Smooth muscle cell (in vitro differentiated cells): ENCODE measurements at regions not wholly inside any gene's neighbourhood (a gene's known extent, or its start where the extent isn't known, plus 50 kb on each side); places are given as distances from the start of the nearest gene placed in this dataset.

Source experiments
- DNase-seq: peaks from one replicate; lab custom pipeline; 2025; ENCODE audit not compliant: unreplicated experiment; lab: John Stamatoyannopoulos, UW
- H2AFZ ChIP-seq: fragments of 200-600 bp; sonication (generic); 2 replicates; pipeline ENCODE4 v1.6.0; 2016; ENCODE audit warnings: antibody characterized with exemption, low read depth, mild to moderate bottlenecking
- H3F3A ChIP-seq: fragments of 200-600 bp; sonication (generic); 2 replicates; pipeline ENCODE4 v1.6.0; 2017; ENCODE audit warnings: antibody characterized with exemption, low read depth
- H3K27ac ChIP-seq: fragments of 200-600 bp; sonication (generic); 2 replicates; pipeline ENCODE4 v1.5.1; 2016; ENCODE audit warnings: low read depth, mild to moderate bottlenecking
- H3K27me3 ChIP-seq: fragments of 200-600 bp; sonication (generic); 2 replicates; pipeline ENCODE4 v1.6.1; 2016; ENCODE audit warnings: low read depth, mild to moderate bottlenecking
- H3K36me3 ChIP-seq: fragments of 200-600 bp; sonication (generic); 2 replicates; pipeline ENCODE4 v1.5.1; 2016; ENCODE audit warnings: low read depth
- H3K4me1 ChIP-seq: fragments of 200-600 bp; sonication (generic); 2 replicates; pipeline ENCODE4 v1.5.1; 2016; ENCODE audit warnings: low read depth
- H3K4me2 ChIP-seq: fragments of 200-600 bp; sonication (generic); 2 replicates; pipeline ENCODE4 v1.6.0; 2016; ENCODE audit warnings: mild to moderate bottlenecking
- H3K4me3 ChIP-seq: fragments of 200-600 bp; sonication (generic); 2 replicates; pipeline ENCODE4 v1.5.1; 2016; ENCODE audit warnings: mild to moderate bottlenecking
- H3K79me2 ChIP-seq: fragments of 200-600 bp; sonication (generic); 2 replicates; pipeline ENCODE4 v1.6.0; 2016; ENCODE audit warnings: low read depth, mild to moderate bottlenecking
- H3K9ac ChIP-seq: fragments of 200-600 bp; sonication (generic); 2 replicates; pipeline ENCODE4 v1.6.0; 2016; ENCODE audit warnings: low read depth
- H3K9me3 ChIP-seq: fragments of 200-600 bp; sonication (generic); replicated peaks from 2 replicates; pipeline ENCODE4 v1.5.1; 2016; ENCODE audit warnings: low read depth
- H4K20me1 ChIP-seq: fragments of 200-600 bp; sonication (generic); 2 replicates; pipeline ENCODE4 v1.6.0; 2016; ENCODE audit warnings: low read depth
- WGBS: methylation state at CpG from one replicate; pipeline ENCODE4 v1.1.7; 2016; ENCODE audit warnings: low lambda C conversion rate; 5-methylcytosine and 5-hydroxymethylcytosine counted together
- TF ChIP-seq, protein P1 (sequence below): fragments of 200-600 bp; sonication (generic); IDR thresholded peaks from 2 replicates; pipeline ENCODE4 v1.5.1; 2017; ENCODE audit warnings: borderline replicate concordance, mild to moderate bottlenecking, antibody characterized with exemption; ENCODE audit not compliant: insufficient read depth, poor library complexity, severe bottlenecking

DNA sequence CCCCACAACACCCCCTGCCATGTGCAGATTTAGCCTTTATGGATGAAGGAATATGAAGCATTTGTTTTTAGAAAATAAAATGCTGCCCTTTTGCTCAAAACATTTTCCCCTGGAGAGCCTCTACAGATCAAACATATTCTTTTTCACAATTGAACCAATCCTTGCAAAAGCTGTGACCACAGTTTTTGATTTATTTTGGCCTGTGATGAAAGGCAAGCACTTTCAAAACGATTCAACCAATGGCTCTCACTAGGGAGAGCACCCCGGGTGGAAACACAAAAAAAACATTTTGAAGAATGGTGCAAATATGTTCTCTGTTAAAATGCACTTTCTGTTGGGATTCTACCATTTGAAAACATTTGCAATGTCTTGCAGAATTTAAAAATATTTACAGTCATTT lies 476.0 kb upstream of the ONECUT1 start:
- Histone ChIP-seq H3K4me3 (no peak overlapping the region), H3K27me3 (no peaks in the 10 kb centered on the region), H2AFZ (no peak overlapping the region), H3K79me2 (no peaks in the 10 kb centered on the region), H3K9me3 (no peaks in the 10 kb centered on the region), H3K9ac (no peak overlapping the region), H3K4me1 (no peaks in the 10 kb centered on the region), H3K36me3 (no peaks in the 10 kb centered on the region), H3F3A (no peaks in the 10 kb centered on the region), H3K27ac (no peak overlapping the region), H4K20me1 (no peaks in the 10 kb centered on the region), H3K4me2 (no peak overlapping the region)
- DNase-seq: no peak
- WGBS: 81% methylated on average over 2 of the region's 2 CpGs
- TF ChIP-seq, protein P1, sequence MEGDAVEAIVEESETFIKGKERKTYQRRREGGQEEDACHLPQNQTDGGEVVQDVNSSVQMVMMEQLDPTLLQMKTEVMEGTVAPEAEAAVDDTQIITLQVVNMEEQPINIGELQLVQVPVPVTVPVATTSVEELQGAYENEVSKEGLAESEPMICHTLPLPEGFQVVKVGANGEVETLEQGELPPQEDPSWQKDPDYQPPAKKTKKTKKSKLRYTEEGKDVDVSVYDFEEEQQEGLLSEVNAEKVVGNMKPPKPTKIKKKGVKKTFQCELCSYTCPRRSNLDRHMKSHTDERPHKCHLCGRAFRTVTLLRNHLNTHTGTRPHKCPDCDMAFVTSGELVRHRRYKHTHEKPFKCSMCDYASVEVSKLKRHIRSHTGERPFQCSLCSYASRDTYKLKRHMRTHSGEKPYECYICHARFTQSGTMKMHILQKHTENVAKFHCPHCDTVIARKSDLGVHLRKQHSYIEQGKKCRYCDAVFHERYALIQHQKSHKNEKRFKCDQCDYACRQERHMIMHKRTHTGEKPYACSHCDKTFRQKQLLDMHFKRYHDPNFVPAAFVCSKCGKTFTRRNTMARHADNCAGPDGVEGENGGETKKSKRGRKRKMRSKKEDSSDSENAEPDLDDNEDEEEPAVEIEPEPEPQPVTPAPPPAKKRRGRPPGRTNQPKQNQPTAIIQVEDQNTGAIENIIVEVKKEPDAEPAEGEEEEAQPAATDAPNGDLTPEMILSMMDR: no peak

GRCh38 chr15:53260647-53261046 lies 470.5 kb upstream of the ONECUT1 start:
- no peaks in the 10 kb centered on the region for H3K79me2 ChIP-seq
- H3K36me3 ChIP-seq: no peaks in the 10 kb centered on the region
- no peaks in the 10 kb centered on the region for H3K9me3 ChIP-seq
- no peak overlapping the region for H3K4me3 ChIP-seq
- no peak overlapping the region for H3K9ac ChIP-seq
- H3K4me2 ChIP-seq: no peak overlapping the region
- no peak overlapping the region for H2AFZ ChIP-seq
- no peaks in the 10 kb centered on the region for H3K27me3 ChIP-seq
- no peaks in the 10 kb centered on the region for H3K4me1 ChIP-seq
- H3F3A ChIP-seq: no peaks in the 10 kb centered on the region
- TF ChIP-seq, protein P1: no peak
- no peaks in the 10 kb centered on the region for H4K20me1 ChIP-seq
- no peak overlapping the region for H3K27ac ChIP-seq
- DNase-seq: no peak
- WGBS: 83% methylated on average over 1 of the region's 1 CpG

DNA sequence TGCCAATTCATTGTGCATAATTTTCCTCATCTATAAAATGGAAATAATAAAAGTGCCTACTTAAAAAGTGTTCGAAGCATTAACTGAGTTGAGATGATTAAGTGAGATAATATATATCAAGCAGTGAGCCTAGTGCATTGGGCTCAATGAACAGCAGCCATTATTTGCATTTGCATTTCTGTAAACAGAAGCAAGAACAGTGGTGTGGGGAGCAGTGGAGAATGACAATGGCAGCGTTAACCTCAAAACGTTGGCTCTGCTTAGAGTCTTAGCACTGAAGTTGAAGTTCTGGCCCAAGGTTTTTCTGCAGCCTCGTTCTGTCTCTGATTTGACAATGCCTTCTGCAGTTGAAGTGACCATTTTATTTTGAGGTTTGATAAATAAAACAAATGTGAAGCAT lies 466.3 kb upstream of the ONECUT1 start:
- H3K9me3 ChIP-seq: no peaks in the 10 kb centered on the region

DNA sequence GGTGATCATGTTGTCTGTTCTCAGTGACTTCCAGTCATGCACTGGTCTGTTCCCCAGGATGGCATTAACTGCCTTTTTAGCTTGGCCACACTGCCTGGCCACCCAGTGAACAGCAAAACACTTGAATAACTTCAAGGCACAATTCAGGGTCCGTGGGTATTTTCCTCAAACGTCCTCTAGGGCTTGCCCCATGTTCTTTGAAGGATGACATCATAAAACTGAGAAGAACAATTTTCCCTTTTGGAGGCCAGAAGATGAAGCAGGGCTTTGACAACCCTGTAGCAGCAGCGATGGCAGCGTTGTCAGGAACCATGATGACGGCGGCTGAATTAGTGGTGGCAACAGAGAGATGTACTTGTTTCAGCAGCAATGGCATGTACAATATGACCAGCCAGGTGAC lies 465.9 kb upstream of the ONECUT1 start:
- Histone ChIP-seq H3K36me3 (no peaks in the 10 kb centered on the region), H3K9me3 (no peaks in the 10 kb centered on the region)

More for the DNA sequence above, 466.3 kb upstream of the ONECUT1 start:
- TF ChIP-seq, protein P1: no peak
- no peak overlapping the region for H3K4me3 ChIP-seq
- 63% methylated on average over 4 of the region's 4 CpGs for WGBS
- no peaks in the 10 kb centered on the region for H3K27me3 ChIP-seq
- no peak overlapping the region for H3K9ac ChIP-seq
- H3F3A ChIP-seq: no peaks in the 10 kb centered on the region
- H3K36me3 ChIP-seq: no peaks in the 10 kb centered on the region
- H3K27ac ChIP-seq: no peak overlapping the region
- no peak for DNase-seq
- peaks cover 18% of the 10 kb centered on the region for H3K4me1 ChIP-seq
- no peaks in the 10 kb centered on the region for H4K20me1 ChIP-seq
- H3K79me2 ChIP-seq: no peaks in the 10 kb centered on the region
- H2AFZ ChIP-seq: no peak overlapping the region
- H3K4me2 ChIP-seq: no peak overlapping the region

More for the DNA sequence above, 465.9 kb upstream of the ONECUT1 start:
- Histone ChIP-seq H3K4me1 (peaks cover 18% of the 10 kb centered on the region), H3F3A (no peaks in the 10 kb centered on the region), H4K20me1 (no peaks in the 10 kb centered on the region), H2AFZ (no peak overlapping the region), H3K27ac (no peak overlapping the region), H3K79me2 (no peaks in the 10 kb centered on the region), H3K4me3 (no peak overlapping the region), H3K4me2 (no peak overlapping the region), H3K9ac (no peak overlapping the region), H3K27me3 (no peaks in the 10 kb centered on the region)
- DNase-seq: no peak
- WGBS: 72% methylated on average over 6 of the region's 6 CpGs
- TF ChIP-seq, protein P1: no peak
